IMR-90 (cell line): ENCODE measurements at regions not wholly inside any gene's neighbourhood (a gene's known extent, or its start where the extent isn't known, plus 50 kb on each side); places are given as distances from the start of the nearest gene placed in this dataset.

Source experiments
- ATAC-seq: fragments of 200-7000 bp; cut with Tn5 transposase; 2 replicates; pipeline ENCODE4 v1.9.1; 2020; ENCODE audit warnings: low read depth, mild to moderate bottlenecking, moderate library complexity
- BruUV-seq: library from RNA; stranded (reverse); fragments of 400-500 nt; replicated peaks from 2 replicates; lab custom pipeline; 2021; lab: Mats Ljungman, UMichigan
- CTCF ChIA-PET: fragments of 300-600 bp; formaldehyde crosslinking; extraction: SDS; loops from one replicate; lab custom pipeline; 2021; ENCODE audit warnings: antibody characterized with exemption; lab: Yijun Ruan, JAX
- POLR2A ChIA-PET: fragments of 300-600 bp; sonication (Branson Sonifier 250); formaldehyde crosslinking; loops from one replicate; lab custom pipeline; 2022; ENCODE audit warnings: antibody characterized with exemption; ENCODE audit not compliant: unreplicated experiment; lab: Charles Lee
- DNase-seq: peaks from one replicate; pipeline ENCODE4 v3.0.0; 2013
- H2AFZ ChIP-seq: replicated peaks from 2 replicates; pipeline ENCODE3; 2013; ENCODE audit warnings: low read length, mild to moderate bottlenecking; ENCODE audit not compliant: poor library complexity
- H2AK5ac ChIP-seq: 2 replicates; pipeline ENCODE4 v1.6.1; 2013; ENCODE audit warnings: low read depth, low read length, inconsistent platforms
- H2AK9ac ChIP-seq: replicated peaks from 2 replicates; pipeline ENCODE3; 2013; ENCODE audit warnings: mild to moderate bottlenecking, low read depth, low read length, moderate library complexity; ENCODE audit not compliant: poor library complexity
- H2BK120ac ChIP-seq: 2 replicates; pipeline ENCODE4 v1.6.1; 2013; ENCODE audit warnings: low read depth, low read length, inconsistent platforms
- H2BK15ac ChIP-seq: 3 replicates; pipeline ENCODE4 v1.6.1; 2013; ENCODE audit warnings: low read depth, low read length, inconsistent platforms
- H2BK20ac ChIP-seq: 2 replicates; pipeline ENCODE4 v1.6.1; 2013; ENCODE audit warnings: low read depth, mild to moderate bottlenecking, inconsistent platforms, low read length, moderate library complexity
- H2BK5ac ChIP-seq: 2 replicates; pipeline ENCODE4 v1.6.1; 2013; ENCODE audit warnings: mild to moderate bottlenecking, low read depth, low read length, inconsistent platforms; ENCODE audit not compliant: poor library complexity, severe bottlenecking
- H3K14ac ChIP-seq: replicated peaks from 2 replicates; pipeline ENCODE4 v1.6.1; 2013; ENCODE audit warnings: low read depth, low read length, inconsistent platforms
- H3K18ac ChIP-seq: 2 replicates; pipeline ENCODE4 v1.6.1; 2013; ENCODE audit warnings: low read depth, low read length, control low read depth
- H3K23ac ChIP-seq: 2 replicates; pipeline ENCODE4 v1.6.1; 2013; ENCODE audit warnings: low read depth, low read length, inconsistent platforms
- H3K27ac ChIP-seq: 2 replicates; pipeline ENCODE4 v1.5.1; 2013; ENCODE audit warnings: mild to moderate bottlenecking, control low read depth, low read length; ENCODE audit not compliant: insufficient read depth
- H3K27me3 ChIP-seq: 2 replicates; pipeline ENCODE4 v1.6.1; 2013; ENCODE audit warnings: low read length; ENCODE audit not compliant: control insufficient read depth, insufficient read depth
- H3K36me3 ChIP-seq: 2 replicates; pipeline ENCODE4 v1.6.1; 2013; ENCODE audit warnings: low read length, mixed read lengths; ENCODE audit not compliant: control insufficient read depth, insufficient read depth
- H3K4ac ChIP-seq: 2 replicates; pipeline ENCODE4 v1.6.1; 2013; ENCODE audit warnings: low read depth, low read length, inconsistent platforms
- H3K4me1 ChIP-seq: 2 replicates; pipeline ENCODE4 v1.6.1; 2013; ENCODE audit warnings: low read length, mixed read lengths; ENCODE audit not compliant: control insufficient read depth, insufficient read depth
- H3K4me2 ChIP-seq: 2 replicates; pipeline ENCODE4 v1.6.1; 2013; ENCODE audit warnings: low read depth, mild to moderate bottlenecking, control low read depth, low read length, moderate library complexity
- H3K4me3 ChIP-seq: 2 replicates; pipeline ENCODE4 v1.5.1; 2013; ENCODE audit warnings: low read depth, mild to moderate bottlenecking, control low read depth, low read length, moderate library complexity; ENCODE audit not compliant: insufficient read depth
- H3K56ac ChIP-seq: 2 replicates; pipeline ENCODE4 v1.6.1; 2013; ENCODE audit warnings: low read length, inconsistent platforms; ENCODE audit not compliant: insufficient read depth; ENCODE audit errors: extremely low read depth
- H3K79me1 ChIP-seq, 2 experiments: 2 replicates each; pipeline ENCODE4 v1.6.1; 2013; ENCODE audit warnings: low read length in 2 of 2, inconsistent platforms in 1 of 2, low read depth in 1 of 2
- H3K9ac ChIP-seq: 2 replicates; pipeline ENCODE4 v1.6.1; 2013; ENCODE audit warnings: low read depth, low read length, control low read depth
- H3K9me1 ChIP-seq: 2 replicates; pipeline ENCODE4 v1.6.1; 2013; ENCODE audit warnings: low read length, inconsistent platforms; ENCODE audit not compliant: insufficient read depth
- H3K9me3 ChIP-seq: 2 replicates; pipeline ENCODE4 v1.6.1; 2013; ENCODE audit warnings: low read length; ENCODE audit not compliant: control insufficient read depth, insufficient read depth
- H4K20me1 ChIP-seq: 2 replicates; pipeline ENCODE4 v1.6.1; 2013; ENCODE audit warnings: low read length, inconsistent platforms; ENCODE audit not compliant: insufficient read depth
- H4K5ac ChIP-seq: 2 replicates; pipeline ENCODE4 v1.6.1; 2013; ENCODE audit warnings: mild to moderate bottlenecking, low read depth, low read length, control low read depth
- H4K8ac ChIP-seq, 2 experiments: 2 replicates each; pipeline ENCODE4 v1.6.1; 2013; ENCODE audit warnings: low read depth in 2 of 2, low read length in 2 of 2, control low read depth in 1 of 2, inconsistent platforms in 1 of 2
- H4K91ac ChIP-seq: 2 replicates; pipeline ENCODE4 v1.6.1; 2013; ENCODE audit warnings: low read depth, low read length, inconsistent platforms; ENCODE audit not compliant: insufficient read depth
- CEBPB ChIP-seq: IDR thresholded peaks from 2 replicates; pipeline ENCODE4 v1.6.1; 2012; ENCODE audit warnings: low read depth, low read length, improper control_type of control experiment
- MAFK ChIP-seq: IDR thresholded peaks from 2 replicates; pipeline ENCODE4 v1.6.1; 2012; ENCODE audit warnings: low read depth, low read length, improper control_type of control experiment
- WGBS, 2 experiments: methylation state at CpG; one replicate each; pipeline versions ENCODE4 v1.1.5 to v1.1.7; 2013; ENCODE audit warnings: missing lambda C conversion rate in 2 of 2; ENCODE audit not compliant: insufficient read length in 1 of 2; ENCODE audit errors: extremely low coverage in 2 of 2; 5-methylcytosine and 5-hydroxymethylcytosine counted together
- dilution Hi-C: fragments of 300-500 bp; cut with HindIII; formaldehyde crosslinking; loops from one replicate; pipeline ENCODE4 v1.14.3; 2018; ENCODE audit warnings: low sequenced_read_pairs; ENCODE audit not compliant: unreplicated experiment
- in situ Hi-C: fragments of 300-500 bp; cut with MboI; formaldehyde crosslinking; loops from 3 replicates; pipeline ENCODE4 v1.14.3; 2019; ENCODE audit warnings: low sequenced_read_pairs, inconsistent platforms, mixed read lengths
- intact Hi-C: fragments of 100-400 bp; cut with micrococcal nuclease; formaldehyde crosslinking; loops from 2 replicates; pipeline ENCODE4 v1.10.0; 2022

DNA sequence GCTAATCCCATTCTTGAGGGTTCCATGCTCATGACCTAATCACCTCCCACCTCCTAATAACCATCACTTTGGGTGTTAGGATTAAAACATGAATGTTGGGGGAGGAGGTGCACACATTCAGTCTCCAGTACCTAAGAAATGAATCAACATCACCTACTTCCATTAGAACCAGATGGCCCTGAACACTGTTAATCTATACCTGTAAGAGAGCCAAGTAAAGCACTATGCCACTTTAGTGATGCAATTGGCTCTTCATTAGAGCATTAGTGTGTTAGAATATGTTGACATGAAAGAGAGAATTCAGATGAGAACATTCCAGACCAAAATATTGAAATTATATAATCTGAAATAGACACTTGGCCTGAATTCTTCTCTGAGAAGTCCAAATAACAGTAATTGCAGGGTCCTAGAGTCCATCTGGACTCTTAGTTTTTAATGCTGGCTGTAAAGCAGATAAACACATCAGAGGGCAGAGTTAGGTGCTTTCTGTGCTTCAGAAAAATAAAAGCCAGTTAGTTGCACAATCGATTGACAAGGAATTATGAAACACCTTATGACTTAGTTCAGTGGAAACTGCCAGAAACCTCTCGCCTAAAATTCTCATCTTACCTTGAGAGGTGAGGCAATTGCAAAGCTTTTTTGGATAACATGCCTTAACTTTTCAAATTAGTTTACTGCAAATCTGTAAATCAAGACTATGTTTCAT, 923.7 kb downstream of the SLC4A3 start:
- H4K8ac ChIP-seq, result no peak overlapping the region
- no peak overlapping the region for H2BK15ac ChIP-seq
- no peak overlapping the region for H3K56ac ChIP-seq
- H3K27ac ChIP-seq, result no peak overlapping the region
- H3K4me3 ChIP-seq, result no peak overlapping the region
- H3K18ac ChIP-seq, result no peak overlapping the region
- H3K23ac ChIP-seq, result no peak overlapping the region
- peaks cover 5% of the 10 kb centered on the region for H3K4me1 ChIP-seq
- no peak overlapping the region for H2AFZ ChIP-seq
- no peak overlapping the region for H3K14ac ChIP-seq
- WGBS, 2 experiments, result 100% methylated on average over 1 of the region's 2 CpGs; no CpG with 5 or more reads in 1 of the 2 experiments
- dilution Hi-C loops (no loop called here), intact Hi-C loops (no loop called here), in situ Hi-C loops (no loop called here)
- H3K9me3 ChIP-seq, result no peaks in the 10 kb centered on the region
- H3K4me2 ChIP-seq, result no peak overlapping the region
- H2AK9ac ChIP-seq, result no peak overlapping the region
- no TSS peak for BruUV-seq
- H2BK5ac ChIP-seq, result no peak overlapping the region
- ATAC-seq, result no peak
- no peak for DNase-seq
- no peaks in the 10 kb centered on the region for H3K79me1 ChIP-seq
- no peak overlapping the region for H3K9ac ChIP-seq
- no peaks in the 10 kb centered on the region for H3K9me1 ChIP-seq
- H3K36me3 ChIP-seq, result no peaks in the 10 kb centered on the region
- no peak overlapping the region for H4K91ac ChIP-seq
- H3K27me3 ChIP-seq, result no peaks in the 10 kb centered on the region; the same call in 1 of the 2 replicates
- H2BK20ac ChIP-seq, result peak overlapping the region; percentile 26; the same call in 1 of the 2 replicates
- H4K20me1 ChIP-seq, result no peaks in the 10 kb centered on the region
- H2AK5ac ChIP-seq, result no peak overlapping the region
- no peak overlapping the region for H4K5ac ChIP-seq
- CTCF ChIA-PET, result no interaction called here
- H3K4ac ChIP-seq, result no peak overlapping the region
- TF ChIP-seq MAFK (no peak), CEBPB (peak; percentile 52)
- POLR2A ChIA-PET, result no interaction called here
- no peak overlapping the region for H2BK120ac ChIP-seq
